NB4 (cell line): ENCODE measurements at regions not wholly inside any gene's neighbourhood (a gene's known extent, or its start where the extent isn't known, plus 50 kb on each side); places are given as distances from the start of the nearest gene placed in this dataset.

Source experiments
- DNase-seq: peaks from one replicate; pipeline ENCODE4 v3.0.0; 2010; ENCODE audit warnings: low read depth
- H3K4me3 ChIP-seq: one replicate; pipeline ENCODE4 v1.5.1; 2011; ENCODE audit warnings: mild to moderate bottlenecking, low read depth, low read length, moderate library complexity
- MYC ChIP-seq: IDR thresholded peaks from 2 replicates; pipeline ENCODE4 v1.6.1; 2011; ENCODE audit warnings: low read depth, low read length
- POLR2A ChIP-seq: IDR thresholded peaks from 2 replicates; pipeline ENCODE4 v1.6.1; 2011; ENCODE audit warnings: mild to moderate bottlenecking; ENCODE audit not compliant: insufficient read length; ENCODE audit errors: extremely low read depth
- TF ChIP-seq, protein P1 (sequence below): IDR thresholded peaks from one replicate; pipeline ENCODE4 v1.5.1; 2012; ENCODE audit warnings: low read depth, low read length
- TF ChIP-seq, protein P2 (sequence below): IDR thresholded peaks from 2 replicates; pipeline ENCODE4 v1.6.1; 2011; ENCODE audit warnings: low read depth, low read length

DNA sequence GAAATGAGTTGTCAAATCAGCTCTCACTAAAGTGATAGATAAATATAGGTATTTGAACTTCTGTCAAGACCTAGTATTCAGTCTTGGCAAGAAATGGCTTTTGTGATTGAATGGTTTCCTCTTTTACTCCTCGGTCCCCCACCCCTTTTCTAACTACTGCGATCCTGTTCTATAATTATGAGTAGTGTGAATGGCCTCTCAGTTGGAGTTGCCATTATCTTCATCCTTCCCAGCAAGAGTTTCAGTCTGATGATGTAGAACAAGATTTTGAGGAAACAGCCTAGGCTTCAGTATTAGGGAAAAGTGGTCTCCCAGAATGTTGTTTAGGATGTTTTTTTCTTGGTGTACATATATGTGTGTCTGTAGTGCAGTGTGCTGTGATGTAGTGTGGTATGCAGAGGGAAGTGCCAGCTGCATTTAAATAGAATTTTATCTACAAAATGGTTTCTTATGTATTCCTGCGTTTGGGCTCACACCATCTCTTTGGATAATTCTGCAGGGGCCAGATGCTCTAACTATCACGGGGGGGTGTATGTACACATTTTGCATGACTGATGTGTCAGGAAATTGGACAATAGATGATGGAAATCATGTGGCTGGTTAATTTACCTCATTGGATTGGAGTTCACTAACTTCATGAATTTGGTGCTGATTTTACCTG is 180.1 kb upstream of the MMS22L start:
- no peak for DNase-seq
- no peak overlapping the region for H3K4me3 ChIP-seq

DNA sequence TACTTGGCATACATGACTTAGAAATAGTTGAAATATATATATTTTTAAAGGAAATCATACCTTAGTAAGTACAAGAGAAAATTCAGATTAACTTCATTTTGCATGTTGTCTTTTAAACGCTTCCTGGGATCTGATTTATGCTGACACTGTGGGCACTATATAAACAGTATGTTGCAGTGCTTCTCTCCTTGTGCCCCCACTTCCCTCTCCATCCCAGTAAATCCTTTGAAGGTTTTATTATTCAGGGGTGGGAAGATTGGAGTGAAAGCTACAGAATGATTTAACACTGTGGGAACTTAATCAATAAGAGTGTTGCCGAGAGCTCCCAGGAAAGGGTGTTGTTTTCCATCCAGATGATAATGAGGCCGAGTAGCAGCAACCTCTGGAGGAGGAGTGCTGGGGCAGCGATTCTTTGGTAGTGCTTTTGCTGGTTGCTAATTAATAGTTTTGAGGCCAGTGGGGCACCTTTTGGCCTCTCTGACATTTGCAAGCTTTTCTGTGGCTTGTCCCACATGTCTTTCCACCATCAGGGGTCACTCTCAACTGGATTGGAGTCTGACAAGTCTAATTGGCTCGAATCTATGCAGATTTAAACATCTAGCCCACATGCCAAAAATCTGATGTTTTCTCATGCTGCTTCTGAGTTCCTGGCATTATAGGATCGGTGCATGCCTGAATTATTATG is 183.0 kb upstream of the MMS22L start:
- no peak for DNase-seq
- H3K4me3 ChIP-seq = no peak overlapping the region
- TF ChIP-seq, protein P1, sequence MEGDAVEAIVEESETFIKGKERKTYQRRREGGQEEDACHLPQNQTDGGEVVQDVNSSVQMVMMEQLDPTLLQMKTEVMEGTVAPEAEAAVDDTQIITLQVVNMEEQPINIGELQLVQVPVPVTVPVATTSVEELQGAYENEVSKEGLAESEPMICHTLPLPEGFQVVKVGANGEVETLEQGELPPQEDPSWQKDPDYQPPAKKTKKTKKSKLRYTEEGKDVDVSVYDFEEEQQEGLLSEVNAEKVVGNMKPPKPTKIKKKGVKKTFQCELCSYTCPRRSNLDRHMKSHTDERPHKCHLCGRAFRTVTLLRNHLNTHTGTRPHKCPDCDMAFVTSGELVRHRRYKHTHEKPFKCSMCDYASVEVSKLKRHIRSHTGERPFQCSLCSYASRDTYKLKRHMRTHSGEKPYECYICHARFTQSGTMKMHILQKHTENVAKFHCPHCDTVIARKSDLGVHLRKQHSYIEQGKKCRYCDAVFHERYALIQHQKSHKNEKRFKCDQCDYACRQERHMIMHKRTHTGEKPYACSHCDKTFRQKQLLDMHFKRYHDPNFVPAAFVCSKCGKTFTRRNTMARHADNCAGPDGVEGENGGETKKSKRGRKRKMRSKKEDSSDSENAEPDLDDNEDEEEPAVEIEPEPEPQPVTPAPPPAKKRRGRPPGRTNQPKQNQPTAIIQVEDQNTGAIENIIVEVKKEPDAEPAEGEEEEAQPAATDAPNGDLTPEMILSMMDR = no peak
- TF ChIP-seq MYC (no peak), POLR2A (no peak)
- TF ChIP-seq, protein P2, sequence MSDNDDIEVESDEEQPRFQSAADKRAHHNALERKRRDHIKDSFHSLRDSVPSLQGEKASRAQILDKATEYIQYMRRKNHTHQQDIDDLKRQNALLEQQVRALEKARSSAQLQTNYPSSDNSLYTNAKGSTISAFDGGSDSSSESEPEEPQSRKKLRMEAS = no peak

More for the DNA sequence above, 180.1 kb upstream of the MMS22L start:
- TF ChIP-seq, protein P1 = no peak
- TF ChIP-seq, protein P2 = no peak
- TF ChIP-seq POLR2A (no peak), MYC (no peak)

DNA sequence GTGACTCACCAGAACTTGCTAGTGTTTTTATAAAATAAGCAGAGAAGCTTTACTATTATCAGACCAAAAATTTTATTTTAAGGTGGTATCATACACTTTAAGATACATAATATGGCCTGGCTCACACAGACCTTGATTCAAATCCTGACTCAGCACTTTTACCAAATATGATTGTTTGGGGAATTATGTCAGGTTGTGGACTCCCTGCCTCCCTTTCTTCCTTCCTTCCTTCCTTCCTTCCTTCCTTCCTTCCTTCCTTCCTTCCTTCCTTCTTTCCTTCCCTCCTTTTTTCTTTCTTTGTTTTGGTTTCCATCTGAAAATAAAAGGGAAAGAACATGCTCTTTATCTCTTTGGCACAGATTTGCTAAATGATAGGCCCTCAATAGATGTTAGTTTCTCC is 186.0 kb upstream of the MMS22L start:
- TF ChIP-seq MYC = no peak
- TF ChIP-seq, protein P2 = no peak
- TF ChIP-seq POLR2A = no peak
- TF ChIP-seq, protein P1 = no peak
- H3K4me3 ChIP-seq = no peak overlapping the region
- no peak for DNase-seq

DNA sequence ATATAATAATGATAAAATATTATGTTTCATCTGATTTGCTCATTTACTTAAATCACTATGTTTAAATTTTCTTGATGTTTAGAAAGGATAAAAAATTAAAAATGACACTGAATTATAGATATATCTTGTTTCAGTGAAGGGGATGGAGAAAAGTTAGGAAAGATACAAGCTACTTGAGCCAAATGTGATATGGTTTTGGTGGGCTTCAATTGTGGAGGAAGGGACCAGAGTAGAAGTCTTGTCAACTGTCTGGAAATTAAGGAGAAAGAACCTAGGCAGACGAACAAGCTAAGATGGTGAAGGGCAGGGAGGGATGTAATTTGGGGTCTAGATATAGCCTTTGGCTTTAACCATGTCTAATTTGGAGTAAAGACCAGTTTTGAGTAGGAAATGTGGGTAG is 186.4 kb upstream of the MMS22L start:
- no peak overlapping the region for H3K4me3 ChIP-seq
- TF ChIP-seq MYC = no peak
- TF ChIP-seq, protein P2 = no peak
- TF ChIP-seq, protein P1 = no peak
- DNase-seq = no peak

DNA sequence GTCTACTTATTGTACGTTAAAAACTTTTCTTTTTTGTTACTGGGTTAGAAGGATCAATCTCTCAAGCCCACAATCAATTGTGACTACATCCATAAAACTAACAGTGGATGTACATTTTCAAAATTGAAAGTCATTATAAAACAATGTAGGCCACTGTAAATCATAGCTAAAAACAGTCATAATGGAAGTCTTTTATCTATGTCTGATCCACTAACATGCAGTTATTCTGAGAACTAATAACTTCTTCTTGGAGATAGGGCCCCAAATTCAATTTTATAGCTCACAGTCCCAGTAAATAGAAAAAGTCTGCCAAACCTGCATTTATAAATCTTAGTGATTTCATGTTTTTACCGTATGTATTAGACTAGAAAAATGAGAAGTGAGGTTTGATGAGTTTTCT is 187.3 kb upstream of the MMS22L start:
- TF ChIP-seq MYC (no peak), POLR2A (no peak)
- TF ChIP-seq, protein P1 = no peak
- TF ChIP-seq, protein P2 = no peak
- no peak for DNase-seq
- no peak overlapping the region for H3K4me3 ChIP-seq
